HCT116 (cell line): ENCODE measurements at regions not wholly inside any gene's neighbourhood (a gene's known extent, or its start where the extent isn't known, plus 50 kb on each side); places are given as distances from the start of the nearest gene placed in this dataset.

ENCODE experiments used
- ATAC-seq: fragments of 200-7000 bp; cut with Tn5 transposase; 2 replicates; pipeline ENCODE4 v1.9.1; 2020; ENCODE audit warnings: mild to moderate bottlenecking, moderate library complexity
- BruUV-seq: library from RNA; stranded (reverse); fragments of 400-500 nt; replicated peaks from 2 replicates; lab custom pipeline; 2021; lab: Mats Ljungman, UMichigan
- CTCF ChIA-PET: fragments of 300-600 bp; sonication (Branson Sonifier 250); formaldehyde crosslinking; loops from one replicate; lab custom pipeline; 2021; ENCODE audit warnings: antibody characterized with exemption; lab: Charles Lee
- POLR2A ChIA-PET: fragments of 300-600, 350-600 bp; sonication (Branson Sonifier 250); formaldehyde crosslinking; loops from one replicate; lab custom pipeline; 2021; ENCODE audit warnings: antibody characterized with exemption; lab: Charles Lee
- RAD21 ChIA-PET, 2 experiments: fragments of 300-600 bp; sonication (Branson Sonifier 250); formaldehyde crosslinking; loops; one replicate each; lab custom pipeline; 2023; ENCODE audit warnings: low total read pairs in 2 of 2; ENCODE audit not compliant: uncharacterized antibody in 2 of 2, unreplicated experiment in 2 of 2, low non-redundant PET in 1 of 2; lab: Charles Lee
- DNase-seq: peaks from one replicate; pipeline ENCODE4 v3.0.0-alpha.2; 2010; ENCODE audit warnings: low read depth, low spot score
- H2AFZ ChIP-seq: fragments of 200-600 bp; shearing (Covaris generic), sonication (generic); 2 replicates; pipeline ENCODE4 v1.6.1; 2017; ENCODE audit warnings: low read depth, mixed run types, mixed read lengths, antibody characterized with exemption, low read length; ENCODE audit not compliant: poor library complexity, severe bottlenecking
- H3K27ac ChIP-seq: 2 replicates; pipeline ENCODE4 v1.5.1; 2012; ENCODE audit warnings: low read depth, low read length
- H3K27me3 ChIP-seq: fragments of 200-600 bp; sonication (generic); 2 replicates; pipeline ENCODE4 v1.6.1; 2016; ENCODE audit warnings: mixed run types, low read length, mixed read lengths; ENCODE audit not compliant: insufficient read depth
- H3K36me3 ChIP-seq, 2 experiments: fragments of 200-500 bp in 1 of 2; fragments of 200-600 bp in 1 of 2; sonication (Bioruptor generic) in 1 of 2; sonication (generic) in 1 of 2; 2 replicates each; pipeline versions ENCODE4 v1.5.1 to v1.6.1; 2014 to 2016; ENCODE audit warnings: low read length in 2 of 2, inconsistent platforms in 1 of 2, mixed read lengths in 1 of 2, mixed run types in 1 of 2; ENCODE audit not compliant: insufficient read depth in 2 of 2, control insufficient read depth in 1 of 2
- H3K4me1 ChIP-seq, 2 experiments: fragments of 200-600 bp in 1 of 2; sonication (generic) in 1 of 2; 2 replicates each; pipeline versions ENCODE4 v1.5.1 to v1.6.1; 2012 to 2017; ENCODE audit warnings: low read length in 2 of 2, inconsistent platforms in 1 of 2, mild to moderate bottlenecking in 1 of 2, mixed read lengths in 1 of 2, mixed run types in 1 of 2, moderate library complexity in 1 of 2; ENCODE audit not compliant: insufficient read depth in 2 of 2, control insufficient read depth in 1 of 2
- H3K4me2 ChIP-seq: fragments of 200-600 bp; sonication (generic); 2 replicates; pipeline ENCODE4 v1.6.1; 2017; ENCODE audit warnings: mixed run types, low read length, mixed read lengths
- H3K4me3 ChIP-seq, 2 experiments: fragments of 200-600 bp in 1 of 2; sonication (generic) in 1 of 2; replicated peaks in 1 of 2; 2 replicates each; pipeline ENCODE4 v1.5.1; 2011 to 2016; ENCODE audit warnings: low read length in 2 of 2, control low read depth in 1 of 2, low read depth in 1 of 2, mild to moderate bottlenecking in 1 of 2, mixed read lengths in 1 of 2, mixed run types in 1 of 2
- H3K79me2 ChIP-seq: fragments of 200-600 bp; sonication (generic); 2 replicates; pipeline ENCODE4 v1.6.1; 2017; ENCODE audit warnings: mild to moderate bottlenecking, mixed run types, low read length, moderate library complexity, mixed read lengths; ENCODE audit not compliant: insufficient read depth
- H3K9ac ChIP-seq: fragments of 200-600 bp; sonication (generic); 2 replicates; pipeline ENCODE4 v1.6.1; 2016; ENCODE audit warnings: low read length, mixed read lengths
- H3K9me2 ChIP-seq: fragments of 200-600 bp; sonication (generic), shearing (Covaris generic); 2 replicates; pipeline ENCODE4 v1.6.1; 2017; ENCODE audit warnings: mixed run types, mild to moderate bottlenecking, moderate library complexity; ENCODE audit not compliant: insufficient read depth
- H3K9me3 ChIP-seq, 2 experiments: fragments of 200-500 bp in 1 of 2; fragments of 200-600 bp in 1 of 2; sonication (Bioruptor generic) in 1 of 2; sonication (generic) in 1 of 2; 2 replicates each; pipeline ENCODE4 v1.6.1; 2014 to 2017; ENCODE audit warnings: low read length in 2 of 2, mixed read lengths in 2 of 2, inconsistent platforms in 1 of 2, low read depth in 1 of 2, mild to moderate bottlenecking in 1 of 2, mixed run types in 1 of 2, moderate library complexity in 1 of 2; ENCODE audit not compliant: control insufficient read depth in 1 of 2, insufficient read depth in 1 of 2
- H4K20me1 ChIP-seq: fragments of 200-600 bp; sonication (generic), shearing (Covaris generic); 2 replicates; pipeline ENCODE4 v1.6.1; 2017; ENCODE audit warnings: mixed run types, mild to moderate bottlenecking, moderate library complexity; ENCODE audit not compliant: insufficient read depth
- CBX3 ChIP-seq: IDR thresholded peaks from 2 replicates; pipeline ENCODE4 v1.6.1; 2012; ENCODE audit warnings: low read depth
- CEBPB ChIP-seq: IDR thresholded peaks from 2 replicates; pipeline ENCODE4 v1.6.1; 2012; ENCODE audit warnings: low read depth
- EGR1 ChIP-seq: IDR thresholded peaks from 2 replicates; pipeline ENCODE4 v1.6.1; 2012; ENCODE audit warnings: low read depth
- ELF1 ChIP-seq: IDR thresholded peaks from 2 replicates; pipeline ENCODE4 v1.6.1; 2012; ENCODE audit warnings: low read depth, borderline replicate concordance
- EZH2 ChIP-seq: fragments of 200-600 bp; sonication (generic); IDR thresholded peaks from 2 replicates; pipeline ENCODE4 v1.6.1; 2017; ENCODE audit warnings: antibody characterized with exemption, mixed run types
- EZH2phosphoT487 ChIP-seq: fragments of 200-600 bp; IDR thresholded peaks from 2 replicates; pipeline ENCODE4 v1.6.1; 2018; ENCODE audit warnings: antibody characterized with exemption, borderline replicate concordance
- FOSL1 ChIP-seq: IDR thresholded peaks from 2 replicates; pipeline ENCODE4 v1.6.1; 2012; ENCODE audit warnings: low read depth
- JUND ChIP-seq: IDR thresholded peaks from 2 replicates; pipeline ENCODE4 v1.6.1; 2012
- POLR2AphosphoS5 ChIP-seq: IDR thresholded peaks from 2 replicates; pipeline ENCODE4 v1.6.1; 2011; ENCODE audit warnings: mild to moderate bottlenecking, low read depth, low read length, moderate library complexity
- RAD21 ChIP-seq: IDR thresholded peaks from 2 replicates; pipeline ENCODE4 v1.6.1; 2012; ENCODE audit warnings: low read depth, mild to moderate bottlenecking
- SIN3A ChIP-seq: IDR thresholded peaks from 2 replicates; pipeline ENCODE4 v1.6.1; 2012; ENCODE audit warnings: low read depth
- SP1 ChIP-seq: IDR thresholded peaks from 2 replicates; pipeline ENCODE4 v1.6.1; 2012; ENCODE audit warnings: low read depth
- SRF ChIP-seq: IDR thresholded peaks from 2 replicates; pipeline ENCODE4 v1.6.1; 2012; ENCODE audit warnings: low read depth
- TCF7L2 ChIP-seq: IDR thresholded peaks from 2 replicates; pipeline ENCODE4 v1.7.0; 2011; ENCODE audit warnings: borderline replicate concordance, inconsistent platforms; ENCODE audit not compliant: insufficient read depth, insufficient read length; ENCODE audit errors: extremely low read depth
- YY1 ChIP-seq: IDR thresholded peaks from 2 replicates; pipeline ENCODE4 v1.6.1; 2011; ENCODE audit warnings: low read length, low read depth, moderate library complexity, mild to moderate bottlenecking; ENCODE audit not compliant: insufficient replicate concordance; ENCODE audit errors: extremely low read depth
- intact Hi-C: fragments of 100-400 bp; cut with micrococcal nuclease; formaldehyde crosslinking; loops from 2 replicates; pipeline ENCODE4 v1.10.0; 2022
- TF ChIP-seq, protein P1 (sequence below): IDR thresholded peaks from 2 replicates; pipeline ENCODE4 v1.6.1; 2012
- TF ChIP-seq, protein P2 (sequence below): IDR thresholded peaks from 2 replicates; pipeline ENCODE4 v1.6.1; 2012; ENCODE audit warnings: low read depth
- TF ChIP-seq, protein P3 (sequence below), 3 experiments: fragments of 200-600 bp in 1 of 3; sonication (generic) in 1 of 3; IDR thresholded peaks in 2 of 3; conservative IDR thresholded peaks in 1 of 3; 2 replicates each; pipeline ENCODE4 v1.5.1; 2012 to 2017; ENCODE audit warnings: low read depth in 2 of 3, low read length in 2 of 3, antibody characterized with exemption in 1 of 3, borderline replicate concordance in 1 of 3, control low read depth in 1 of 3, mild to moderate bottlenecking in 1 of 3, mixed read lengths in 1 of 3, mixed run types in 1 of 3, moderate library complexity in 1 of 3; ENCODE audit not compliant: insufficient read depth in 1 of 3
- TF ChIP-seq, protein P4 (sequence below): IDR thresholded peaks from 2 replicates; pipeline ENCODE4 v1.6.1; 2011; ENCODE audit warnings: mild to moderate bottlenecking, low read length, moderate library complexity; ENCODE audit not compliant: insufficient replicate concordance; ENCODE audit errors: extremely low read depth

DNA sequence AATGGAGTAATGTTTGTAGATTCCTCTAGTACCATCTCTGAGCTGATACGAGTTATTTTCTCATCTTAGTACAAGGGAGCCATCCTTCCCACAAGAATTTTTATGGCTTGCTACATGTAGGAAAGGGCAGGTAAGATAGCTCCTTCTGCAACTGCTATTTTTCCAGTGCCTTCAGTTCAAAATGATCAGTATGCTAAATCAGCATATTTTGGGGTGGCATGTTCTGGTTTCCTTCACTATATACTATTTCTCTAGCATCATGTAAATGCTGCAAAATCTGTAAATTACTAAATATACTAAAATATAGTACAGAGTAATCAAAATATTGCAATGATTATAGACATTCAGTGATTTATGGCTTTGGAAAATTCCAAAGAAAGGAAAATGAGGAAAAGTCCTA lies 1230.0 kb upstream of the CHAC2 start:
- no peaks in the 10 kb centered on the region for H3K4me1 ChIP-seq
- no peak overlapping the region for H2AFZ ChIP-seq
- ChIA-PET CTCF (no interaction called here), POLR2A (no interaction called here), RAD21 (no interaction called here)
- H3K79me2 ChIP-seq: no peaks in the 10 kb centered on the region
- no peak overlapping the region for H3K4me3 ChIP-seq
- TF ChIP-seq, protein P1, sequence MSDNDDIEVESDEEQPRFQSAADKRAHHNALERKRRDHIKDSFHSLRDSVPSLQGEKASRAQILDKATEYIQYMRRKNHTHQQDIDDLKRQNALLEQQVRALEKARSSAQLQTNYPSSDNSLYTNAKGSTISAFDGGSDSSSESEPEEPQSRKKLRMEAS: no peak
- TF ChIP-seq POLR2AphosphoS5 (no peak), RAD21 (no peak), EZH2phosphoT487 (no peak), YY1 (no peak), ELF1 (no peak), CBX3 (no peak), EGR1 (no peak), SP1 (no peak), SRF (no peak), FOSL1 (no peak), EZH2 (no peak), TCF7L2 (no peak), SIN3A (no peak), JUND (no peak), CEBPB (no peak)
- TF ChIP-seq, protein P2, sequence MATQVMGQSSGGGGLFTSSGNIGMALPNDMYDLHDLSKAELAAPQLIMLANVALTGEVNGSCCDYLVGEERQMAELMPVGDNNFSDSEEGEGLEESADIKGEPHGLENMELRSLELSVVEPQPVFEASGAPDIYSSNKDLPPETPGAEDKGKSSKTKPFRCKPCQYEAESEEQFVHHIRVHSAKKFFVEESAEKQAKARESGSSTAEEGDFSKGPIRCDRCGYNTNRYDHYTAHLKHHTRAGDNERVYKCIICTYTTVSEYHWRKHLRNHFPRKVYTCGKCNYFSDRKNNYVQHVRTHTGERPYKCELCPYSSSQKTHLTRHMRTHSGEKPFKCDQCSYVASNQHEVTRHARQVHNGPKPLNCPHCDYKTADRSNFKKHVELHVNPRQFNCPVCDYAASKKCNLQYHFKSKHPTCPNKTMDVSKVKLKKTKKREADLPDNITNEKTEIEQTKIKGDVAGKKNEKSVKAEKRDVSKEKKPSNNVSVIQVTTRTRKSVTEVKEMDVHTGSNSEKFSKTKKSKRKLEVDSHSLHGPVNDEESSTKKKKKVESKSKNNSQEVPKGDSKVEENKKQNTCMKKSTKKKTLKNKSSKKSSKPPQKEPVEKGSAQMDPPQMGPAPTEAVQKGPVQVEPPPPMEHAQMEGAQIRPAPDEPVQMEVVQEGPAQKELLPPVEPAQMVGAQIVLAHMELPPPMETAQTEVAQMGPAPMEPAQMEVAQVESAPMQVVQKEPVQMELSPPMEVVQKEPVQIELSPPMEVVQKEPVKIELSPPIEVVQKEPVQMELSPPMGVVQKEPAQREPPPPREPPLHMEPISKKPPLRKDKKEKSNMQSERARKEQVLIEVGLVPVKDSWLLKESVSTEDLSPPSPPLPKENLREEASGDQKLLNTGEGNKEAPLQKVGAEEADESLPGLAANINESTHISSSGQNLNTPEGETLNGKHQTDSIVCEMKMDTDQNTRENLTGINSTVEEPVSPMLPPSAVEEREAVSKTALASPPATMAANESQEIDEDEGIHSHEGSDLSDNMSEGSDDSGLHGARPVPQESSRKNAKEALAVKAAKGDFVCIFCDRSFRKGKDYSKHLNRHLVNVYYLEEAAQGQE: no peak
- TF ChIP-seq, protein P3, sequence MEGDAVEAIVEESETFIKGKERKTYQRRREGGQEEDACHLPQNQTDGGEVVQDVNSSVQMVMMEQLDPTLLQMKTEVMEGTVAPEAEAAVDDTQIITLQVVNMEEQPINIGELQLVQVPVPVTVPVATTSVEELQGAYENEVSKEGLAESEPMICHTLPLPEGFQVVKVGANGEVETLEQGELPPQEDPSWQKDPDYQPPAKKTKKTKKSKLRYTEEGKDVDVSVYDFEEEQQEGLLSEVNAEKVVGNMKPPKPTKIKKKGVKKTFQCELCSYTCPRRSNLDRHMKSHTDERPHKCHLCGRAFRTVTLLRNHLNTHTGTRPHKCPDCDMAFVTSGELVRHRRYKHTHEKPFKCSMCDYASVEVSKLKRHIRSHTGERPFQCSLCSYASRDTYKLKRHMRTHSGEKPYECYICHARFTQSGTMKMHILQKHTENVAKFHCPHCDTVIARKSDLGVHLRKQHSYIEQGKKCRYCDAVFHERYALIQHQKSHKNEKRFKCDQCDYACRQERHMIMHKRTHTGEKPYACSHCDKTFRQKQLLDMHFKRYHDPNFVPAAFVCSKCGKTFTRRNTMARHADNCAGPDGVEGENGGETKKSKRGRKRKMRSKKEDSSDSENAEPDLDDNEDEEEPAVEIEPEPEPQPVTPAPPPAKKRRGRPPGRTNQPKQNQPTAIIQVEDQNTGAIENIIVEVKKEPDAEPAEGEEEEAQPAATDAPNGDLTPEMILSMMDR (IDR thresholded peaks at IDR 0.05 in 2 of 3, conservative IDR thresholded peaks at IDR 0.05 in 1 of 3; ENCODE audit: borderline replicate concordance in 1 of 3, insufficient read depth in 1 of 3, low read depth in 2 of 3, low read length in 2 of 3): no peak
- TF ChIP-seq, protein P4, sequence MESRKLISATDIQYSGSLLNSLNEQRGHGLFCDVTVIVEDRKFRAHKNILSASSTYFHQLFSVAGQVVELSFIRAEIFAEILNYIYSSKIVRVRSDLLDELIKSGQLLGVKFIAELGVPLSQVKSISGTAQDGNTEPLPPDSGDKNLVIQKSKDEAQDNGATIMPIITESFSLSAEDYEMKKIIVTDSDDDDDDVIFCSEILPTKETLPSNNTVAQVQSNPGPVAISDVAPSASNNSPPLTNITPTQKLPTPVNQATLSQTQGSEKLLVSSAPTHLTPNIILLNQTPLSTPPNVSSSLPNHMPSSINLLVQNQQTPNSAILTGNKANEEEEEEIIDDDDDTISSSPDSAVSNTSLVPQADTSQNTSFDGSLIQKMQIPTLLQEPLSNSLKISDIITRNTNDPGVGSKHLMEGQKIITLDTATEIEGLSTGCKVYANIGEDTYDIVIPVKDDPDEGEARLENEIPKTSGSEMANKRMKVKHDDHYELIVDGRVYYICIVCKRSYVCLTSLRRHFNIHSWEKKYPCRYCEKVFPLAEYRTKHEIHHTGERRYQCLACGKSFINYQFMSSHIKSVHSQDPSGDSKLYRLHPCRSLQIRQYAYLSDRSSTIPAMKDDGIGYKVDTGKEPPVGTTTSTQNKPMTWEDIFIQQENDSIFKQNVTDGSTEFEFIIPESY: no peak
- BruUV-seq: no TSS peak
- H3K36me3 ChIP-seq: no peaks in the 10 kb centered on the region
- H3K27me3 ChIP-seq: no peaks in the 10 kb centered on the region
- no peaks in the 10 kb centered on the region for H4K20me1 ChIP-seq
- intact Hi-C loops: no loop called here
- H3K9me3 ChIP-seq: no peaks in the 10 kb centered on the region
- H3K9me2 ChIP-seq: no peaks in the 10 kb centered on the region
- no peak overlapping the region for H3K9ac ChIP-seq
- no peak overlapping the region for H3K4me2 ChIP-seq
- no peak for DNase-seq
- ATAC-seq: no peak
- no peak overlapping the region for H3K27ac ChIP-seq
